ENCODE measurements at regions not wholly inside any gene's neighbourhood (a gene's known extent, or its start where the extent isn't known, plus 50 kb on each side); places are given as distances from the start of the nearest gene placed in this dataset.

- TF ChIP-seq CTCF (conservative IDR thresholded peaks at IDR 0.05) (no peak), EZH2 (IDR thresholded peaks at IDR 0.05; ENCODE audit: low read depth) (no peak)
These were observed 60.2 kb upstream of the MAP4K3 start for GRCh38 chr2:39497082-39497801.
